Gastroesophageal sphincter (tissue), 3 donors: ENCODE measurements at regions not wholly inside any gene's neighbourhood (a gene's known extent, or its start where the extent isn't known, plus 50 kb on each side); places are given as distances from the start of the nearest gene placed in this dataset.

ENCODE experiments used
- EP300 ChIP-seq: sonication (generic); formaldehyde crosslinking; IDR thresholded peaks from one replicate; pipeline ENCODE4 v1.6.1; 2017; ENCODE audit warnings: antibody characterized with exemption, mild to moderate bottlenecking
- POLR2A ChIP-seq, 2 donors: fragments of 450-650 bp; IDR thresholded peaks; one replicate each; pipeline ENCODE4 v1.6.1; 2017; ENCODE audit warnings: antibody characterized with exemption in 2 of 2, mild to moderate bottlenecking in 2 of 2, moderate library complexity in 1 of 2
- POLR2AphosphoS5 ChIP-seq: sonication (generic); formaldehyde crosslinking; IDR thresholded peaks from one replicate; pipeline ENCODE4 v1.6.1; 2017; ENCODE audit warnings: antibody characterized with exemption
- TF ChIP-seq, protein P1 (sequence below), 4 experiments: fragments of 200-600 bp in 2 of 4; fragments of 450-650 bp in 2 of 4; sonication (generic) in 1 of 4; IDR thresholded peaks; one replicate each; pipeline ENCODE4 v1.5.1; 2017 to 2019; ENCODE audit warnings: antibody characterized with exemption in 4 of 4, mild to moderate bottlenecking in 2 of 4, moderate library complexity in 2 of 4

DNA sequence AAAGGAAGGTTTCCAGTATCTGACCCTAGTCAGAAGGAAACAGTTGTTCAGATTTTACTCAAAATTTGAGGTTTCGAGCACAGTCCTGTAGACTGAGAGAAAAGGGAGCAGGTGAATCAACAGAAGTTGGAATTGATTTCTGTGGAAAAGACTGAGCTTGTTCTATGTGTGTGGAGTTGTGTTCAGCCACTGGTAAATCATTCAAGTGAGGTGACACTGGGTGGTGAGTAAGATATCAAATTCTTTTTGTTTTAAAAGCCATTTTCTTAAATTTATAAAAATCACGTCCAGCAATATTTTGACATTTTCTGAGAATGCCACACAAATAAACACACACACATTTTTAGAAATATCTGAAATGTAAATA is 165.1 kb downstream of the HGF start:
- TF ChIP-seq, protein P1, sequence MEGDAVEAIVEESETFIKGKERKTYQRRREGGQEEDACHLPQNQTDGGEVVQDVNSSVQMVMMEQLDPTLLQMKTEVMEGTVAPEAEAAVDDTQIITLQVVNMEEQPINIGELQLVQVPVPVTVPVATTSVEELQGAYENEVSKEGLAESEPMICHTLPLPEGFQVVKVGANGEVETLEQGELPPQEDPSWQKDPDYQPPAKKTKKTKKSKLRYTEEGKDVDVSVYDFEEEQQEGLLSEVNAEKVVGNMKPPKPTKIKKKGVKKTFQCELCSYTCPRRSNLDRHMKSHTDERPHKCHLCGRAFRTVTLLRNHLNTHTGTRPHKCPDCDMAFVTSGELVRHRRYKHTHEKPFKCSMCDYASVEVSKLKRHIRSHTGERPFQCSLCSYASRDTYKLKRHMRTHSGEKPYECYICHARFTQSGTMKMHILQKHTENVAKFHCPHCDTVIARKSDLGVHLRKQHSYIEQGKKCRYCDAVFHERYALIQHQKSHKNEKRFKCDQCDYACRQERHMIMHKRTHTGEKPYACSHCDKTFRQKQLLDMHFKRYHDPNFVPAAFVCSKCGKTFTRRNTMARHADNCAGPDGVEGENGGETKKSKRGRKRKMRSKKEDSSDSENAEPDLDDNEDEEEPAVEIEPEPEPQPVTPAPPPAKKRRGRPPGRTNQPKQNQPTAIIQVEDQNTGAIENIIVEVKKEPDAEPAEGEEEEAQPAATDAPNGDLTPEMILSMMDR (IDR thresholded peaks at IDR 0.05): no peak
- TF ChIP-seq POLR2A (IDR thresholded peaks at IDR 0.05) (no peak), EP300 (no peak), POLR2AphosphoS5 (no peak)
